ENCODE measurements at regions not wholly inside any gene's neighbourhood (a gene's known extent, or its start where the extent isn't known, plus 50 kb on each side); places are given as distances from the start of the nearest gene placed in this dataset.

DNA sequence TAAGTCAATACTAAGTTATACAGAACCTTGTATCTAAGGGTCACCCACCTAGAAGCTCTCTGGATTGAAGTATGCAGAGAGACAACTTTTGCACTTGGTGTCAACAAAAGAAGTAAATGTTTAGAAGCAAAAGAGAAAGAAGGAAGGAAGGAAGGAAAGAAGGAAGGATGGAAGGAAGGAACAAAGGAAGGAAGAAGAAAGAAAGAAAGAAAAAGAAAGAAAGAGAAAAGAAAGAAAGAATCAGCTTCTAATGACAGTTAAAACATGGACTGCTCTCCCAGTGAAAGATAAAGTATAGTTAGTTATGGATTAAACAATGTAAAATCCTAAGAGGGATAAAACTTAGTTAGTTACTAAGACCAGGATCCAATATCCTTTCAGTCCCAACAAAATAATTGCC lies 613.8 kb upstream of the NR2F2 start:
- peaks cover 0 to 14% (median 13%) of the 10 kb centered on the region in 4 donors for H3K4me1 ChIP-seq
- no peaks in the 10 kb centered on the region for H3K36me3 ChIP-seq
- no peak for DNase-seq
- TF ChIP-seq, protein P1, sequence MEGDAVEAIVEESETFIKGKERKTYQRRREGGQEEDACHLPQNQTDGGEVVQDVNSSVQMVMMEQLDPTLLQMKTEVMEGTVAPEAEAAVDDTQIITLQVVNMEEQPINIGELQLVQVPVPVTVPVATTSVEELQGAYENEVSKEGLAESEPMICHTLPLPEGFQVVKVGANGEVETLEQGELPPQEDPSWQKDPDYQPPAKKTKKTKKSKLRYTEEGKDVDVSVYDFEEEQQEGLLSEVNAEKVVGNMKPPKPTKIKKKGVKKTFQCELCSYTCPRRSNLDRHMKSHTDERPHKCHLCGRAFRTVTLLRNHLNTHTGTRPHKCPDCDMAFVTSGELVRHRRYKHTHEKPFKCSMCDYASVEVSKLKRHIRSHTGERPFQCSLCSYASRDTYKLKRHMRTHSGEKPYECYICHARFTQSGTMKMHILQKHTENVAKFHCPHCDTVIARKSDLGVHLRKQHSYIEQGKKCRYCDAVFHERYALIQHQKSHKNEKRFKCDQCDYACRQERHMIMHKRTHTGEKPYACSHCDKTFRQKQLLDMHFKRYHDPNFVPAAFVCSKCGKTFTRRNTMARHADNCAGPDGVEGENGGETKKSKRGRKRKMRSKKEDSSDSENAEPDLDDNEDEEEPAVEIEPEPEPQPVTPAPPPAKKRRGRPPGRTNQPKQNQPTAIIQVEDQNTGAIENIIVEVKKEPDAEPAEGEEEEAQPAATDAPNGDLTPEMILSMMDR (IDR thresholded peaks at IDR 0.05): no peak
- no peak for TF ChIP-seq EP300 (IDR thresholded peaks at IDR 0.05)
- TF ChIP-seq POLR2AphosphoS5 (IDR thresholded peaks at IDR 0.05): no peak
- no peak for TF ChIP-seq POLR2A (IDR thresholded peaks at IDR 0.05)
- no peak overlapping the region for H3K27ac ChIP-seq
- H3K9me3 ChIP-seq: no peaks in the 10 kb centered on the region
- no peaks in the 10 kb centered on the region for H3K27me3 ChIP-seq
- no peak overlapping the region for H3K4me3 ChIP-seq
- intact Hi-C loops (cut with DNase I): no loop called here

DNA sequence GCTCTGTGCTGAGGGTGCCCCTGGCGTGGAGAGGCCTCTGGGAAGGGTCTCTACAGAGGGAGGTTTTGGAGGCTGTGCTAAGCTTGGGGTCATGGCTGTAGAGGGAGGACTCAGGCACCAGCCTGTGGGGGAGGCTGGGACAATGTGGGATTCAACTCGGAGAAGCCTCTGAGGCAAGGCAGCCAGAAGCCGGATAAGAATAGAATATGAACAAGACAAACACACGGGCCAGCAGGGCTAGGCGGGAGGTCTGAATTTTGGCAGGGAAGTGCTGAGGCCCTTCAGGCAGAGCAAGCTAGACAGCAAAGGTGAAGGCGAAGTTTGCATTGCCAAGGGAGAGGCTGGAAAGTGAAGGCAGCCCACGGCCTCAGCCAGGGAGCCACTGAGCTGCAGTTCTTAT lies 612.1 kb upstream of the NR2F2 start:
- Histone ChIP-seq H3K4me1 (peaks cover 0 to 6% (median 3%) of the 10 kb centered on the region in 4 donors), H3K36me3 (no peaks in the 10 kb centered on the region), H3K4me3 (no peak overlapping the region), H3K27ac (peak overlapping the region in 1 of 4 donors; percentile 4), H3K9me3 (no peaks in the 10 kb centered on the region), H3K27me3 (no peaks in the 10 kb centered on the region)
- DNase-seq: peak; percentile 73
- WGBS, 2 donors: 81 to 84% methylated on average over 7 of the region's 7 CpGs
- TF ChIP-seq POLR2A (IDR thresholded peaks at IDR 0.05) (no peak), EP300 (IDR thresholded peaks at IDR 0.05) (no peak), POLR2AphosphoS5 (IDR thresholded peaks at IDR 0.05) (no peak)
- TF ChIP-seq, protein P1 (IDR thresholded peaks at IDR 0.05): no peak
- intact Hi-C loops (cut with DNase I): no loop called here

DNA sequence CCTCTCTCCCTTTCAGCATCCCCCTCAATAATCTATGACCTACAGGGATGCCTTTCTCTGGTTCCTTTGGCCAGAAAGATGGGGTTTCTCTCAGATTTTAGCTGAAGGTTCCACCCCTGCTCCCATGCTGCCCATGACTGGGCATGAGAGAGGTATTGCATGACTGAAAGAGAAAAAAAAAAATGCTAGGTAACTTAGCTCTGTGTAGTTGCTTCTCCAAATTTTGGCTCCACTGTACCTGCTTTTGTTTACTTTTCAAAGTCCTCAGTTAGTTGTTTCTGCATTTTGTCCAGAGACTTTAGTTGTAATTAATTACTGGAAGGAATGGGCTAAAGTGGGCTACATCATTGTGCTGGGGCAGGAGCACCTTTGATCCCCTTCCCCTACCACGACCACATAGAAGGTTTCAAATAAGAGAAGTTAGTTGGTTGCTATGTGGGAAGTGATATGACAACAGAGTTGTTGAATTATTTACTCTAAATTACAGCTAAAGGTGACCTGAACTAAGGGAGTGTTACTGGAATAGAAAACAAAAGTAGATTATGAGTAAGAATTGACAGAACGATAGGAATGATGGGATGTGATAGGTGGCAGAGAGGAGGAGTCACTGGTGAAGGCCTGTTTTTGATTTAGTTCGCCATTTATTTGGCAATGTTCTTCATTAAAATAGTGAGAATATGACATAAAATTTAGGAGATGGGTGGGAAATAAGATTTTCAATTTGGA lies 605.4 kb upstream of the NR2F2 start:
- DNase-seq: no peak
- H3K36me3 ChIP-seq: no peaks in the 10 kb centered on the region
- no peaks in the 10 kb centered on the region for H3K9me3 ChIP-seq
- H3K4me3 ChIP-seq: no peak overlapping the region
- 62 to 81% methylated on average over 3 of the region's 3 CpGs for WGBS, 2 donors
- TF ChIP-seq EP300 (IDR thresholded peaks at IDR 0.05): no peak
- no peak for TF ChIP-seq POLR2AphosphoS5 (IDR thresholded peaks at IDR 0.05)
- TF ChIP-seq POLR2A (IDR thresholded peaks at IDR 0.05): no peak
- TF ChIP-seq, protein P1 (IDR thresholded peaks at IDR 0.05): no peak
- no peaks in the 10 kb centered on the region for H3K27me3 ChIP-seq
- no peak overlapping the region for H3K27ac ChIP-seq
- no peaks in the 10 kb centered on the region for H3K4me1 ChIP-seq
- intact Hi-C loops (cut with DNase I): no loop called here

DNA sequence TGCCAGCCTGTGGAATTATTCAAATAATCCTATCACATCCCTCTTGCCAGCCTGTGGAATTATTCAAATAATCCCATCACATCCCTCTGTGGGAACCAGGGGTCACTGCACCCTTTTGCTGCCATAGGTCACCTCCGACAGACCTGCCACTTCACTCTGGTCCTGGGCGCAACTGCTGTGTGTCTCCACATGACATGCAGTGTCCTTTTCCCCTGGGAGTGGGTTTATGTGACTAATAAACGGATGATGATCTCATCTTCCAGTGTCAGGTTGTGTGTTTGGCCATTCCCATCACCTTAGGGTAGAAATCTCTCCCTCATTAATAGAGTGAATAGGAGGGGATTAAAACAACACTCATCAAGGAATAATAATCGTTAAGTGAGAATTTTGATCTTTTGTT lies 603.6 kb upstream of the NR2F2 start:
- 85 to 90% methylated on average over 4 of the region's 4 CpGs for WGBS, 2 donors

DNA sequence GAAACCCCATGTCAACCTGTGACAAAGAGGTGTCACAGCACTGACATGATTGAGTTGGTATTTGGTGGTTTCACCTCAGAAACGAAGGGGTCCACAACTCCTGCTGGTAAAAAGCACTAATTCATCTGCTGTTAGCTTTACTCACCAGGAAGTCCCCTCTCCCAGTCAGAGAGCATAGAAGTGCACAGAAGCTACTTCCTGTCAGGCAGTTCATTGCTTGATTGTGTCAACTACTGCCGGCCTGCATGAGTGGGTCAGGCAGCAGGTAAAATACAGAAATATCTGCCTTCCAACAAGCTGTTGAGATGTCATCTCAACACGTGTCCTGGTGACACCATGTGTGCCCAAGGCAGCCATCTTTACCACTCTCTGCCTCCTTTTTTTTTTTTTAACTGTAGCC lies 596.6 kb upstream of the NR2F2 start:
- no peak for DNase-seq
- H3K4me3 ChIP-seq: no peak overlapping the region
- intact Hi-C loops (cut with DNase I): no loop called here
- H3K36me3 ChIP-seq: no peaks in the 10 kb centered on the region
- TF ChIP-seq POLR2AphosphoS5 (IDR thresholded peaks at IDR 0.05) (no peak), EP300 (IDR thresholded peaks at IDR 0.05) (no peak), POLR2A (IDR thresholded peaks at IDR 0.05) (no peak)
- TF ChIP-seq, protein P1 (IDR thresholded peaks at IDR 0.05): no peak
- H3K4me1 ChIP-seq: no peaks in the 10 kb centered on the region
- WGBS, 2 donors: 40 to 42% methylated on average over 3 of the region's 3 CpGs
- H3K27ac ChIP-seq: no peak overlapping the region
- no peaks in the 10 kb centered on the region for H3K9me3 ChIP-seq
- H3K27me3 ChIP-seq: no peaks in the 10 kb centered on the region

More for the DNA sequence above, 603.6 kb upstream of the NR2F2 start:
- intact Hi-C loops (cut with DNase I): no loop called here
- TF ChIP-seq POLR2A (IDR thresholded peaks at IDR 0.05) (no peak), EP300 (IDR thresholded peaks at IDR 0.05) (no peak)
- Histone ChIP-seq H3K27me3 (no peaks in the 10 kb centered on the region), H3K4me1 (no peaks in the 10 kb centered on the region), H3K27ac (no peak overlapping the region), H3K36me3 (no peaks in the 10 kb centered on the region), H3K9me3 (no peaks in the 10 kb centered on the region), H3K4me3 (no peak overlapping the region)
- DNase-seq: no peak
